SK-N-SH (cell line): ENCODE measurements at regions not wholly inside any gene's neighbourhood (a gene's known extent, or its start where the extent isn't known, plus 50 kb on each side); places are given as distances from the start of the nearest gene placed in this dataset.

Experiments used
- CTCF ChIA-PET: fragments of 300-600, 350-600 bp; formaldehyde crosslinking; extraction: SDS; loops from one replicate; lab custom pipeline; 2021; lab: Yijun Ruan, JAX
- POLR2A ChIA-PET: fragments of 350-600 bp; sonication (Branson Sonifier 250); formaldehyde crosslinking; extraction: SDS; loops from one replicate; lab custom pipeline; 2020; ENCODE audit warnings: antibody characterized with exemption, inconsistent platforms; lab: Yijun Ruan, JAX
- DNase-seq: peaks from one replicate; pipeline ENCODE4 v3.0.0; 2012
- H2AFZ ChIP-seq: fragments of 200-600 bp; sonication (generic); 2 replicates; pipeline ENCODE4 v1.8.1; 2016; ENCODE audit warnings: antibody characterized with exemption, mild to moderate bottlenecking, low read depth
- H3F3A ChIP-seq: fragments of 200-600 bp; sonication (generic); replicated peaks from 2 replicates; pipeline ENCODE3; 2016; ENCODE audit warnings: antibody characterized with exemption, mild to moderate bottlenecking; ENCODE audit not compliant: insufficient read depth
- H3K27ac ChIP-seq, 2 experiments: fragments of 200-500 bp in 1 of 2; fragments of 200-600 bp in 1 of 2; sonication (Bioruptor generic) in 1 of 2; sonication (generic), shearing (Covaris generic) in 1 of 2; 2 replicates each; pipeline versions ENCODE4 v1.5.1 to v1.6.1; 2014 to 2016; ENCODE audit warnings: low read depth in 2 of 2, inconsistent platforms in 1 of 2, low read length in 1 of 2, mild to moderate bottlenecking in 1 of 2, mixed read lengths in 1 of 2
- H3K27me3 ChIP-seq: fragments of 200-600 bp; sonication (generic), shearing (Covaris generic); 2 replicates; pipeline ENCODE4 v1.6.1; 2016; ENCODE audit warnings: mixed run types; ENCODE audit not compliant: insufficient read depth
- H3K36me3 ChIP-seq, 2 experiments: fragments of 200-500 bp in 1 of 2; fragments of 200-600 bp in 1 of 2; sonication (Bioruptor generic) in 1 of 2; sonication (generic) in 1 of 2; replicated peaks in 1 of 2; 2 replicates each; pipeline versions ENCODE3 to v1.5.1; 2014 to 2016; ENCODE audit warnings: low read length in 1 of 2, mild to moderate bottlenecking in 1 of 2; ENCODE audit not compliant: insufficient read depth in 2 of 2, control insufficient read depth in 1 of 2
- H3K4me1 ChIP-seq, 2 experiments: fragments of 200-500 bp in 1 of 2; fragments of 200-600 bp in 1 of 2; sonication (Bioruptor generic) in 1 of 2; sonication (generic), shearing (Covaris generic) in 1 of 2; 2 replicates each; pipeline versions ENCODE4 v1.5.1 to v1.6.1; 2014 to 2016; ENCODE audit warnings: low read depth in 1 of 2, low read length in 1 of 2, mixed run types in 1 of 2; ENCODE audit not compliant: insufficient read depth in 2 of 2, control insufficient read depth in 1 of 2
- H3K4me2 ChIP-seq: fragments of 200-600 bp; sonication (generic), shearing (Covaris generic); 2 replicates; pipeline ENCODE4 v1.6.1; 2017; ENCODE audit warnings: mixed run types
- H3K4me3 ChIP-seq, 2 experiments: fragments of 200-500 bp in 1 of 2; fragments of 200-600 bp in 1 of 2; sonication (Bioruptor generic) in 1 of 2; sonication (generic), shearing (Covaris generic) in 1 of 2; 2 replicates each; pipeline versions ENCODE4 v1.5.1 to v1.8.1; 2014 to 2016; ENCODE audit warnings: low read depth in 2 of 2, inconsistent platforms in 1 of 2, low read length in 1 of 2, mild to moderate bottlenecking in 1 of 2, mixed read lengths in 1 of 2, moderate library complexity in 1 of 2
- H3K79me2 ChIP-seq: fragments of 200-600 bp; sonication (generic); 2 replicates; pipeline ENCODE4 v1.8.1; 2017; ENCODE audit warnings: mild to moderate bottlenecking; ENCODE audit not compliant: insufficient read depth
- H3K9ac ChIP-seq: fragments of 200-600 bp; sonication (generic); 2 replicates; pipeline ENCODE4 v1.6.1; 2017; ENCODE audit warnings: mixed run types
- H3K9me2 ChIP-seq: fragments of 200-600 bp; sonication (generic); 2 replicates; pipeline ENCODE4 v1.6.1; 2017; ENCODE audit warnings: mixed run types
- H3K9me3 ChIP-seq: fragments of 200-600 bp; sonication (generic); 2 replicates; pipeline ENCODE4 v1.6.1; 2017; ENCODE audit warnings: mixed run types, mild to moderate bottlenecking, moderate library complexity
- H4K20me1 ChIP-seq: fragments of 200-600 bp; sonication (generic); 2 replicates; pipeline ENCODE4 v1.6.1; 2017; ENCODE audit warnings: mild to moderate bottlenecking, mixed run types; ENCODE audit not compliant: insufficient read depth
- CHD2 ChIP-seq: fragments of 150-350 bp; IDR thresholded peaks from 2 replicates; pipeline ENCODE4 v1.6.1; 2018; ENCODE audit warnings: low read length; ENCODE audit not compliant: partially characterized antibody
- EP300 ChIP-seq, 2 experiments: IDR thresholded peaks; 2 replicates each; pipeline versions ENCODE4 v1.4.0 to v1.6.1; 2012; ENCODE audit warnings: borderline replicate concordance in 1 of 2, low read depth in 1 of 2, low read length in 1 of 2
- FOXJ3 ChIP-seq: sonication (generic); formaldehyde crosslinking; IDR thresholded peaks from 2 replicates; pipeline ENCODE4 v1.5.1; 2020; ENCODE audit warnings: mild to moderate bottlenecking, missing genetic modification reagents
- GABPA ChIP-seq: IDR thresholded peaks from 2 replicates; pipeline ENCODE4 v1.4.0; 2012; ENCODE audit warnings: low read depth, mild to moderate bottlenecking
- GATA2 ChIP-seq: sonication (generic); formaldehyde crosslinking; IDR thresholded peaks from 2 replicates; pipeline ENCODE4 v1.5.0; 2020; ENCODE audit warnings: mild to moderate bottlenecking, missing genetic modification reagents
- MXI1 ChIP-seq: IDR thresholded peaks from 2 replicates; pipeline ENCODE4 v1.6.1; 2012; ENCODE audit warnings: mild to moderate bottlenecking, low read depth, low read length, improper control_type of control experiment
- NRF1 ChIP-seq: IDR thresholded peaks from 2 replicates; pipeline ENCODE4 v1.6.1; 2012; ENCODE audit warnings: low read depth, mild to moderate bottlenecking, low read length
- RAD21 ChIP-seq: IDR thresholded peaks from 2 replicates; pipeline ENCODE4 v1.6.1; 2012; ENCODE audit warnings: mild to moderate bottlenecking, low read length
- RXRA ChIP-seq: IDR thresholded peaks from 2 replicates; pipeline ENCODE4 v1.4.0; 2012; ENCODE audit warnings: low read depth, mild to moderate bottlenecking, borderline replicate concordance
- WGBS: methylation state at CpG from one replicate; pipeline ENCODE4 v1.1.6; 2017; ENCODE audit warnings: low lambda C conversion rate; 5-methylcytosine and 5-hydroxymethylcytosine counted together
- TF ChIP-seq, protein P1 (sequence below): fragments of 150-350 bp; IDR thresholded peaks from 2 replicates; pipeline ENCODE4 v1.6.1; 2017; ENCODE audit warnings: antibody characterized with exemption, low read length, low read depth, borderline replicate concordance
- TF ChIP-seq, protein P2 (sequence below): fragments of 150-350 bp; IDR thresholded peaks from 2 replicates; pipeline ENCODE4 v1.6.1; 2016; ENCODE audit warnings: mild to moderate bottlenecking, low read depth, low read length

DNA sequence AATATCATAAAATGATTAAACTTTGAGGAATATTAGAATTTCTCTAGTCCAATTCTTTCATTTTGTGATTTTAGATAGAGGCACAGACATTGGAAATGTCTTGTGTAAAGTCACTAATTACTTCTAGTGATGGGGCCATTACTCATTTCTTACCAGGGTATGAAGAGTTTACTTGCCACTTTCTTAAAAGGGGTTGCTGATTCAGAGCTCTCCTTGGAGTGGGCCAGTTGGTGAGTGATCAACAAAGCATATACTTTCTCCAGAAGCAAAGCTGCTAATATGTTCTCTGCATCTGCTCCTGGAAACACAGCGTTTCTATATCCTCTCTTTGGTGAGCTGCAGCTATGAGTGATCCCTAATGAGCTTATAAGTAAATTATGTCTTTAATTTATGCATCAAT is 408.9 kb upstream of the LRATD1 start:
- 10% methylated on average over 1 of the region's 1 CpG for WGBS
- ChIA-PET POLR2A (no interaction called here), CTCF (no interaction called here)

DNA sequence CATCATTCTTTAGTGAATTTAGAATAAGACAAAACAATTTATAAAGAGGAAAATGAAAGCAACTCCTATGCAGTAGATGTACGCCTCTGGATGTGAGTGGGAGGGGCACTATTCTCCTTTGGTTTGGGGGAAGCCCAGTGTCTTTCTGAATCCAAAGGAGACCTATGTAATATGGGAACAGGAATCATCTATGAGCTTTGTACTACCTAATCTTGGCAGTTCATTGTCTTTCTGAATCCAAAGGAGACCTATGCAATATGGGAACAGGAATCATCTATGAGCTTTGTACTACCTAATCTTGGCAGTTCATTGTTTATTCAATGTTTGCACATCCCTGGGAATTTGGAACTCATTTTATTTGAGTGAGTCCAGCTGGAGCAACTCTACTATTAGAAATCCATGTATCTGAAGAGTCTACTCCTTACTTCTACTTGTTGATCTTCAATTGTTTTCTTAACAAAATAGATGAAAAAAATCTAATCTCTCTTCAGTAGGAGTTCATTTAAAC is 401.1 kb upstream of the LRATD1 start:
- Histone ChIP-seq H3K27me3 (no peaks in the 10 kb centered on the region), H3K4me2 (no peak overlapping the region), H3F3A (no peaks in the 10 kb centered on the region), H2AFZ (no peak overlapping the region), H3K4me1 (no peaks in the 10 kb centered on the region), H3K9me2 (no peaks in the 10 kb centered on the region), H3K9me3 (no peaks in the 10 kb centered on the region), H3K36me3 (no peaks in the 10 kb centered on the region), H3K9ac (no peak overlapping the region), H3K4me3 (no peak overlapping the region), H3K27ac (no peak overlapping the region), H4K20me1 (no peaks in the 10 kb centered on the region), H3K79me2 (no peaks in the 10 kb centered on the region)
- DNase-seq = no peak
- ChIA-PET POLR2A (no interaction called here), CTCF (no interaction called here)
- TF ChIP-seq CHD2 (no peak), RXRA (no peak), MXI1 (no peak), GATA2 (CRISPR knock-in tag) (no peak), GABPA (no peak)
- TF ChIP-seq, protein P1, sequence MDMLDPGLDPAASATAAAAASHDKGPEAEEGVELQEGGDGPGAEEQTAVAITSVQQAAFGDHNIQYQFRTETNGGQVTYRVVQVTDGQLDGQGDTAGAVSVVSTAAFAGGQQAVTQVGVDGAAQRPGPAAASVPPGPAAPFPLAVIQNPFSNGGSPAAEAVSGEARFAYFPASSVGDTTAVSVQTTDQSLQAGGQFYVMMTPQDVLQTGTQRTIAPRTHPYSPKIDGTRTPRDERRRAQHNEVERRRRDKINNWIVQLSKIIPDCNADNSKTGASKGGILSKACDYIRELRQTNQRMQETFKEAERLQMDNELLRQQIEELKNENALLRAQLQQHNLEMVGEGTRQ = no peak
- WGBS = 26% methylated on average over 1 of the region's 1 CpG

More for the DNA sequence above, 408.9 kb upstream of the LRATD1 start:
- no peaks in the 10 kb centered on the region for H3F3A ChIP-seq
- no peaks in the 10 kb centered on the region for H3K27me3 ChIP-seq
- H3K4me2 ChIP-seq = no peak overlapping the region
- H2AFZ ChIP-seq = no peak overlapping the region
- no peaks in the 10 kb centered on the region for H4K20me1 ChIP-seq
- H3K36me3 ChIP-seq = no peaks in the 10 kb centered on the region
- no peaks in the 10 kb centered on the region for H3K9me2 ChIP-seq
- H3K4me3 ChIP-seq = no peak overlapping the region
- H3K4me1 ChIP-seq = no peaks in the 10 kb centered on the region
- H3K27ac ChIP-seq = no peak overlapping the region
- no peaks in the 10 kb centered on the region for H3K9me3 ChIP-seq
- no peak overlapping the region for H3K9ac ChIP-seq
- H3K79me2 ChIP-seq = no peaks in the 10 kb centered on the region
- DNase-seq = no peak
- TF ChIP-seq RAD21 = no peak
- TF ChIP-seq, protein P2, sequence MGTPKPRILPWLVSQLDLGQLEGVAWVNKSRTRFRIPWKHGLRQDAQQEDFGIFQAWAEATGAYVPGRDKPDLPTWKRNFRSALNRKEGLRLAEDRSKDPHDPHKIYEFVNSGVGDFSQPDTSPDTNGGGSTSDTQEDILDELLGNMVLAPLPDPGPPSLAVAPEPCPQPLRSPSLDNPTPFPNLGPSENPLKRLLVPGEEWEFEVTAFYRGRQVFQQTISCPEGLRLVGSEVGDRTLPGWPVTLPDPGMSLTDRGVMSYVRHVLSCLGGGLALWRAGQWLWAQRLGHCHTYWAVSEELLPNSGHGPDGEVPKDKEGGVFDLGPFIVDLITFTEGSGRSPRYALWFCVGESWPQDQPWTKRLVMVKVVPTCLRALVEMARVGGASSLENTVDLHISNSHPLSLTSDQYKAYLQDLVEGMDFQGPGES = no peak
- TF ChIP-seq FOXJ3 (CRISPR knock-in tag) = no peak
- TF ChIP-seq NRF1 = no peak
- no peak for TF ChIP-seq EP300 (IDR thresholded peaks at IDR 0.05; ENCODE audit: borderline replicate concordance in 1 of 2, low read depth in 1 of 2, low read length in 1 of 2)
